Ovary (tissue), 7 donors: ENCODE measurements at regions not wholly inside any gene's neighbourhood (a gene's known extent, or its start where the extent isn't known, plus 50 kb on each side); places are given as distances from the start of the nearest gene placed in this dataset.

Experiments used
- DNase-seq, 5 donors: peaks; one replicate each; pipeline ENCODE4 v3.0.0-alpha.2; 2019 to 2020
- H3K27ac ChIP-seq, 2 donors: fragments of 200-600 bp; one replicate each; pipeline versions ENCODE4 v1.5.1 to v1.8.0; 2019 to 2022
- H3K27me3 ChIP-seq: fragments of 200-600 bp; one replicate; pipeline ENCODE4 v1.8.0; 2022
- H3K36me3 ChIP-seq: fragments of 200-600 bp; sonication (generic); one replicate; pipeline ENCODE4 v1.5.1; 2019
- H3K4me1 ChIP-seq: one replicate; pipeline ENCODE4 v1.8.1; 2013; ENCODE audit warnings: mild to moderate bottlenecking, moderate library complexity; ENCODE audit not compliant: insufficient read depth
- H3K4me3 ChIP-seq: fragments of 200-600 bp; sonication (generic); one replicate; pipeline ENCODE4 v1.5.1; 2017
- H3K9me3 ChIP-seq, 2 donors: fragments of 200-600 bp in 1 of 2; sonication (generic) in 1 of 2; one replicate each; pipeline versions ENCODE4 v1.5.1 to v1.8.1; 2013 to 2019; ENCODE audit warnings: mild to moderate bottlenecking in 1 of 2, moderate library complexity in 1 of 2
- EP300 ChIP-seq: sonication (generic); formaldehyde crosslinking; IDR thresholded peaks from one replicate; pipeline ENCODE4 v1.6.1; 2017; ENCODE audit warnings: antibody characterized with exemption
- POLR2A ChIP-seq: fragments of 450-650 bp; IDR thresholded peaks from one replicate; pipeline ENCODE4 v1.6.1; 2017; ENCODE audit warnings: antibody characterized with exemption, mild to moderate bottlenecking, moderate library complexity
- WGBS, 3 donors: extraction: QIAGEN DNeasy Blood & Tissue Kit in 1 of 3; methylation state at CpG; one replicate each; pipeline versions ENCODE4 v1.1.5 to v1.1.7; 2013 to 2017; 5-methylcytosine and 5-hydroxymethylcytosine counted together
- intact Hi-C, 4 donors: fragments of 100-400 bp; cut with DNase I; formaldehyde crosslinking; loops; one replicate each; pipeline versions ENCODE4 v1.11.0 to v1.15.1; 2022 to 2023
- TF ChIP-seq, protein P1 (sequence below), 3 donors: fragments of 450-650 bp in 2 of 3; fragments of 200-600 bp in 1 of 3; IDR thresholded peaks; one replicate each; pipeline versions ENCODE4 v1.5.1 to v1.8.0; 2016 to 2022; ENCODE audit warnings: antibody characterized with exemption in 3 of 3, mild to moderate bottlenecking in 1 of 3
- donor health status: DM: no; HTN: no; CAD: no; lungs with moderate emphysema.
- donor health status: DM: no; HTN: no; CAD: no.
- donor health status: Bipolar disorder and iron deficiency.
- donor health status: DM: no; HTN: no; CAD: no.
- donor health status: DM: yes; HTN: yes; CAD: no.

DNA sequence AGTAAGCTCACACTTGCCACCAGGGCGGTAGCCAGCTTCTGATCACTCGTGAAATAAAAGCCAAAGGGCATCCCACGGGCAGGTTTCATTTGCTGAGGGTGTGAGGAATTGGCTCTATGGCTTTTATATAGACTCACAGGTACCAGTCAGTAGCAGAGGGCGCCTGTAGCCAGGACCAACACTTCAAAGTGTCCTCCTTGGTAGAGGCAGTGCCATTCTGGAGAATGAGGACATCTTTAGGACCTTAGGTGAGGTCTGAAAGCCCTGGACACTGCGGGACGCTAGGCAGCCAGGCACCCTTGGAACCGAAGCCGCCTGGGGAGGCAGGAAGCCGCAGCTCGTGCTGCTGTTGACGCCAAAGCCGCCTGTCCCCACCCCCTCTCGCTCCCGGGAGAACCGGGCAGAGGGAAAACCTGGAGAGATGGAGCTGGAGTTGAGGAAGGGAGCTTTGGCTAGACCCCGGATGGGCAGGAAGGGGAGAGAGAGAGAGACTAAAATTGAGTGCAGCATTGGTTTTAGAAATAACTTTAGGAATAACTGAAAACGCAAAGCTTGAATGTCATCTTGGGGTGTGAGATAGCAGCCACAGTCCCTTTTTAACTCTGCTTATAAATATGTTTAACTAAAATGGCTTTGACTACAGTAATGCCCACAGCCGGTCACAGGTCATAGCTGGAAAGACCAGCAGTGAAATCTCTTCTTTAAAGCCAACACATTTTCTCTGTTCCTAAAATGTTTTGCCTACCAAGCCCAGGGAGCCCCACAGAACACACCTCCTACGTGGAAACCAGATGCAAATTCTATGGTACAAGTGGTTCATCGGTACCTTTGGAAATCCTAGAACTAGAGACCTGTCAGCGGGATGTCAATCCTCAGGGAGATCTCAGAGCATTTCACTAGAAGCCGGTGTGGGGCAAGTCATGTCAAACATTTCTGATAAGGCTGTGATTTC lies 128.5 kb upstream of the CDYL start:
- WGBS, 3 donors: 11 to 17% (median 12%) methylated on average over 22 of the region's 22 CpGs
- peak; percentile 66 to 78 (median 75) for DNase-seq
- peak overlapping the region in 1 of 2 donors; percentile 29 for H3K27ac ChIP-seq
- H3K36me3 ChIP-seq: no peaks in the 10 kb centered on the region
- intact Hi-C loops: no loop called here
- TF ChIP-seq, protein P1, sequence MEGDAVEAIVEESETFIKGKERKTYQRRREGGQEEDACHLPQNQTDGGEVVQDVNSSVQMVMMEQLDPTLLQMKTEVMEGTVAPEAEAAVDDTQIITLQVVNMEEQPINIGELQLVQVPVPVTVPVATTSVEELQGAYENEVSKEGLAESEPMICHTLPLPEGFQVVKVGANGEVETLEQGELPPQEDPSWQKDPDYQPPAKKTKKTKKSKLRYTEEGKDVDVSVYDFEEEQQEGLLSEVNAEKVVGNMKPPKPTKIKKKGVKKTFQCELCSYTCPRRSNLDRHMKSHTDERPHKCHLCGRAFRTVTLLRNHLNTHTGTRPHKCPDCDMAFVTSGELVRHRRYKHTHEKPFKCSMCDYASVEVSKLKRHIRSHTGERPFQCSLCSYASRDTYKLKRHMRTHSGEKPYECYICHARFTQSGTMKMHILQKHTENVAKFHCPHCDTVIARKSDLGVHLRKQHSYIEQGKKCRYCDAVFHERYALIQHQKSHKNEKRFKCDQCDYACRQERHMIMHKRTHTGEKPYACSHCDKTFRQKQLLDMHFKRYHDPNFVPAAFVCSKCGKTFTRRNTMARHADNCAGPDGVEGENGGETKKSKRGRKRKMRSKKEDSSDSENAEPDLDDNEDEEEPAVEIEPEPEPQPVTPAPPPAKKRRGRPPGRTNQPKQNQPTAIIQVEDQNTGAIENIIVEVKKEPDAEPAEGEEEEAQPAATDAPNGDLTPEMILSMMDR (IDR thresholded peaks at IDR 0.05): no peak
- TF ChIP-seq POLR2A (no peak), EP300 (no peak)
- no peaks in the 10 kb centered on the region for H3K27me3 ChIP-seq
- peak overlapping the region; percentile 35 for H3K4me3 ChIP-seq
- H3K4me1 ChIP-seq: no peaks in the 10 kb centered on the region
- H3K9me3 ChIP-seq: no peaks in the 10 kb centered on the region

DNA sequence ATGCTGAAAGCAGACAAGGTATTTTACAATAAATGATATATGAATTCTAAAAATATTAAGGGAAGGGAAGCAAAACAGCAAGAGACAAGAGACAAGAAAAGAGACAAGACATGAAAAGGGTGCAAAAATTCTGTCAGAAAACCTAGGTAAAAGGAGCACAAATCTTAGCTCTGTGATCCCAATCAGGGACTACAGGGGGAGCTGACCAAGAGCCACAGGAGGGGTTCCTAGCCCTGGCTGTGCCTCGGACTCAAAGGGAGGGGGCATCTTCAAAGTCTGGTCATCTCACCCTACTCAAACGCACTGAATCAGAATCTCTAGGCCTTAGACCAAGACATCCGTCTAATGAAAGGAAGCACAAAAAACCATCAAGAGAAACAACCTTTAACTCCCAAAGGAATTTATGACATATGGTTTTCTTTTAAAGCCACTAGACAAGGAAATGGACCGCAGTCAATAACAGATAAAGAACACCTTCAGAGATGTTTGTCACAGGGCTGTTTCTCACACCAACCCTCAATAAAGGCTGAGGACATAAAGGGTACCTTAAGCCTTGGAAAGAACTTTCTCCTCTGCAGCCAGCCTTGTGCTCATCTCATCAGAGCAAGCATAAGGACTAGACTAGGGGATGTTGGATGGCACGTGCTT lies 130.4 kb upstream of the CDYL start:
- DNase-seq: no peak
- H3K9me3 ChIP-seq: no peaks in the 10 kb centered on the region
- H3K27ac ChIP-seq: no peak overlapping the region
- intact Hi-C loops: no loop called here
- H3K36me3 ChIP-seq: no peaks in the 10 kb centered on the region
- TF ChIP-seq POLR2A: no peak
- TF ChIP-seq, protein P1 (IDR thresholded peaks at IDR 0.05): no peak
- no peak for TF ChIP-seq EP300
- no peak overlapping the region for H3K4me3 ChIP-seq
- WGBS, 3 donors: 63 to 71% (median 64%) methylated on average over 5 of the region's 5 CpGs
- H3K27me3 ChIP-seq: no peaks in the 10 kb centered on the region
- H3K4me1 ChIP-seq: no peaks in the 10 kb centered on the region

- WGBS, 3 donors: 29 to 35% (median 30%) methylated on average over 2 of the region's 2 CpGs
- DNase-seq: no peak
- Histone ChIP-seq H3K4me1 (no peaks in the 10 kb centered on the region), H3K36me3 (no peaks in the 10 kb centered on the region), H3K9me3 (no peaks in the 10 kb centered on the region), H3K27me3 (no peaks in the 10 kb centered on the region), H3K27ac (no peak overlapping the region), H3K4me3 (no peak overlapping the region)
- TF ChIP-seq POLR2A (no peak), EP300 (no peak)
- TF ChIP-seq, protein P1 (IDR thresholded peaks at IDR 0.05): no peak
- intact Hi-C loops: loop anchor here in 1 of 4 donors (5.0 kb wide), 1 partner anchor 1252 kb away; no protein-coding TSS in a partner anchor
Observed at GRCh38 chr6:4644996-4645395, 131.2 kb upstream of the CDYL start.

DNA sequence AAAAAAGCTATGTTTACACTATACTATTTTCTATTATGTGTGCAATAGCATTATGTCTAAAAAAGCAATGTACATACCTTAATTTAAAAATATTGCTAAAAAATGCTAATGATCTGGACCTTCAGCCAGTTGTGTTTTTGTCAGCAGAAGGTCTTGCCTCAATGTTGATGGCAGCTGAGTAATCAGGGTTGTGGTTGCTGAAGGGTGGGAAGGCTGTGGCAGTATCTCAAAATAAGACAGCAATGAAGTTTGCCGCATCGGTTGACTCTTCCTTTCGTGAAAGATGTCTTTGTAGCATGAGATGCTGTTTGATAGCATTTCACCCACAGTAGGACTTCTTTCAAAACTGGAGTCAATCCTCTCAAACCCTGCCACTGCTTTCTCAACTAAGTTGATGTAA lies 134.7 kb upstream of the CDYL start:
- TF ChIP-seq, protein P1 (IDR thresholded peaks at IDR 0.05): no peak
- TF ChIP-seq EP300 (no peak), POLR2A (no peak)
- no peaks in the 10 kb centered on the region for H3K4me1 ChIP-seq
- H3K27me3 ChIP-seq: no peaks in the 10 kb centered on the region
- no peak overlapping the region for H3K27ac ChIP-seq
- no peak for DNase-seq
- 92 to 96% (median 93%) methylated on average over 3 of the region's 3 CpGs for WGBS, 3 donors
- intact Hi-C loops: loop anchor here in 1 of 4 donors (5.0 kb wide), 1 partner anchor 1256 kb away; no protein-coding TSS in a partner anchor
- no peak overlapping the region for H3K4me3 ChIP-seq
- no peaks in the 10 kb centered on the region for H3K36me3 ChIP-seq
- no peaks in the 10 kb centered on the region for H3K9me3 ChIP-seq
